Right lobe of liver (tissue), 6 donors: ENCODE measurements at regions not wholly inside any gene's neighbourhood (a gene's known extent, or its start where the extent isn't known, plus 50 kb on each side); places are given as distances from the start of the nearest gene placed in this dataset.

ENCODE experiments used
- ATAC-seq, 4 donors: fragments of 200-7000 bp; cut with Tn5 transposase; one replicate each; pipeline ENCODE4 v1.9.1; 2020; ENCODE audit warnings: mild to moderate bottlenecking in 4 of 4, moderate library complexity in 4 of 4
- DNase-seq, 3 donors: peaks; one replicate each; pipeline ENCODE4 v3.0.0-alpha.2; 2020
- H3K27ac ChIP-seq, 3 donors: fragments of 200-600 bp; one replicate each; pipeline ENCODE4 v1.8.0; 2022
- H3K27me3 ChIP-seq, 2 donors: fragments of 200-600 bp; one replicate each; pipeline ENCODE4 v1.8.0; 2022
- H3K36me3 ChIP-seq, 4 donors: fragments of 200-600 bp; sonication (generic) in 1 of 4; one replicate each; pipeline versions ENCODE4 v1.5.1 to v1.8.0; 2017 to 2022; ENCODE audit warnings: control low read depth in 1 of 4
- H3K4me1 ChIP-seq, 4 donors: fragments of 200-600 bp; sonication (generic) in 1 of 4; one replicate each; pipeline versions ENCODE4 v1.5.1 to v1.8.0; 2017 to 2022; ENCODE audit warnings: control low read depth in 1 of 4
- H3K4me3 ChIP-seq, 3 donors: fragments of 200-600 bp; one replicate each; pipeline ENCODE4 v1.8.0; 2022
- H3K9me3 ChIP-seq, 4 donors: fragments of 200-600 bp; sonication (generic) in 1 of 4; one replicate each; pipeline versions ENCODE4 v1.5.1 to v1.8.0; 2017 to 2022; ENCODE audit warnings: control low read depth in 1 of 4
- POLR2A ChIP-seq: fragments of 450-650 bp; IDR thresholded peaks from one replicate; pipeline ENCODE4 v1.6.1; 2017; ENCODE audit warnings: antibody characterized with exemption, mild to moderate bottlenecking
- WGBS: methylation state at CpG from one replicate; pipeline ENCODE4 v1.1.6; 2018; ENCODE audit warnings: low coverage, low lambda C conversion rate; ENCODE audit not compliant: insufficient coverage; ENCODE audit errors: missing lambda C conversion rate; 5-methylcytosine and 5-hydroxymethylcytosine counted together
- intact Hi-C, 2 donors: fragments of 100-400 bp; cut with DNase I; formaldehyde crosslinking; loops; one replicate each; pipeline versions ENCODE4 v1.11.2 to v1.14.1; 2022
- TF ChIP-seq, protein P1 (sequence below), 4 donors: fragments of 200-600 bp in 3 of 4; fragments of 450-650 bp in 1 of 4; IDR thresholded peaks; one replicate each; pipeline versions ENCODE4 v1.5.1 to v1.8.0; 2016 to 2022; ENCODE audit warnings: antibody characterized with exemption in 4 of 4, mild to moderate bottlenecking in 2 of 4
- donor health status: DM: no; HTN: yes; CAD: no.
- donor health status: DM: no; HTN: no; CAD: no.
- donor health status: DM: no; HTN: no; CAD: no.
- donor health status: DM: no; HTN: yes; CAD: no.
- donor health status: DM: no; HTN: yes; CAD: no.

DNA sequence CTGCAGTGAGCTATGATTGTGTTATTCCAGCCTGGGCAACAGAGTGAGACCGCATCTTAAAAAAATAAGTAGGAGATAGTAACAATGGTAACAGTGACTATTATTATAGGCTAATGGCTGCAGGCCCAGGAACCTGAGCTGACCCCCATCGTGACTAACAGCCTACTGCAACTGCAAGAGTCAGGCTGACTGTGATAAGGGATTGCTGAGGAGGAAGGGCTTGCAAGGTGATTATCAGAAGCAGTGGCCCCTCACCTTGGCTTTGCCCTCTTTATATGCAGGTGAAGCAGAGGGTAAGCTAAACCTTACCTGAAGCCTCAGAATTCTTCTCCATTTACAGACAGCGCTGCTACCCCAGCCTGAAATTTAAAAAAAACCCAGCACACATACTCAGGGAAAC, 83.9 kb upstream of the SDK1 start:
- Histone ChIP-seq H3K4me3 (no peak overlapping the region), H3K27ac (no peak overlapping the region), H3K4me1 (no peaks in the 10 kb centered on the region), H3K27me3 (no peaks in the 10 kb centered on the region), H3K36me3 (no peaks in the 10 kb centered on the region), H3K9me3 (no peaks in the 10 kb centered on the region)
- DNase-seq (no peak), ATAC-seq (no peak)
- intact Hi-C loops: no loop called here
- TF ChIP-seq, protein P1, sequence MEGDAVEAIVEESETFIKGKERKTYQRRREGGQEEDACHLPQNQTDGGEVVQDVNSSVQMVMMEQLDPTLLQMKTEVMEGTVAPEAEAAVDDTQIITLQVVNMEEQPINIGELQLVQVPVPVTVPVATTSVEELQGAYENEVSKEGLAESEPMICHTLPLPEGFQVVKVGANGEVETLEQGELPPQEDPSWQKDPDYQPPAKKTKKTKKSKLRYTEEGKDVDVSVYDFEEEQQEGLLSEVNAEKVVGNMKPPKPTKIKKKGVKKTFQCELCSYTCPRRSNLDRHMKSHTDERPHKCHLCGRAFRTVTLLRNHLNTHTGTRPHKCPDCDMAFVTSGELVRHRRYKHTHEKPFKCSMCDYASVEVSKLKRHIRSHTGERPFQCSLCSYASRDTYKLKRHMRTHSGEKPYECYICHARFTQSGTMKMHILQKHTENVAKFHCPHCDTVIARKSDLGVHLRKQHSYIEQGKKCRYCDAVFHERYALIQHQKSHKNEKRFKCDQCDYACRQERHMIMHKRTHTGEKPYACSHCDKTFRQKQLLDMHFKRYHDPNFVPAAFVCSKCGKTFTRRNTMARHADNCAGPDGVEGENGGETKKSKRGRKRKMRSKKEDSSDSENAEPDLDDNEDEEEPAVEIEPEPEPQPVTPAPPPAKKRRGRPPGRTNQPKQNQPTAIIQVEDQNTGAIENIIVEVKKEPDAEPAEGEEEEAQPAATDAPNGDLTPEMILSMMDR (IDR thresholded peaks at IDR 0.05): no peak
- TF ChIP-seq POLR2A: no peak
- 69% methylated on average over 2 of the region's 3 CpGs for WGBS

DNA sequence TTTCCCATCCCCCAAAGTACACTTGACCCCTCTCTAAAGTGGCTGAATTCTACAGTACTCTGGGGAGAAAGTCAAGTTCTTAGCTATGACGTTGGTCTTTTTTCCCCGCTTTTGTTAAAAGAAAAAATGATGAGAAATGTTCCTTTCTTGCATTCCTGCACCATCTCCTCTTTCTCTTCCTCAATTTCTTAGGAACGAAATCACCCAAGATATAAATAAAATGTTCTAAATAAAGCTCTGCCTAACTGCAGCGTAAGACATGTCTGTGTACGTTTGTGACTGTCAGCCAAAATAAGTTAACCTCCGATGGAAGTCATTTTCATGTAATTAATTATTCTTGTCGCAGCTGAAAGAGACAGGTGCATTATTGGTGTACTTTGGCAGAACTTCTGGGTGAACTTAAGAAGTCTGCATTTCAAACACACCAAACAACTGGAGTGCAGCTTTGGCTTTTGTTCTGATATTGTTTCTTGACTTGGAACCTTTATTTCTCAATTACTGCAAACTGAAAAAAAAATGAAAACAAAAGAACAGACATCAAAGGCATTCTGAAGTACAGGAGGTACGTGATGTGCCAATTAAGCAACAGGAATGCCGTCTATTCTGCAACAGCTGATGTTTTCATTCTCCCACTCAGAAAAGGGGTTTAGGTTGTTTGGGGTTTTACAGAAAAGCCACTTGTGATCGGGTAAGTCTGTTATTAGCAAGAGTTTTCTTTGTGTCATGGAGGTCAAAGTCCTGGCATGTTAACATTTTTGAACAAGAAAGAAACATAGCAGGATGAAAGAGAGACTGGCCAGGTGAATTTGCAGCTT, 82.4 kb upstream of the SDK1 start:
- Histone ChIP-seq H3K4me1 (no peaks in the 10 kb centered on the region), H3K9me3 (no peaks in the 10 kb centered on the region), H3K4me3 (no peak overlapping the region), H3K27me3 (no peaks in the 10 kb centered on the region), H3K27ac (no peak overlapping the region), H3K36me3 (no peaks in the 10 kb centered on the region)
- DNase-seq: no peak
- intact Hi-C loops: no loop called here
- 20% methylated on average over 10 of the region's 10 CpGs for WGBS
- ATAC-seq: no peak
- TF ChIP-seq, protein P1 (IDR thresholded peaks at IDR 0.05): no peak
- TF ChIP-seq POLR2A: no peak

DNA sequence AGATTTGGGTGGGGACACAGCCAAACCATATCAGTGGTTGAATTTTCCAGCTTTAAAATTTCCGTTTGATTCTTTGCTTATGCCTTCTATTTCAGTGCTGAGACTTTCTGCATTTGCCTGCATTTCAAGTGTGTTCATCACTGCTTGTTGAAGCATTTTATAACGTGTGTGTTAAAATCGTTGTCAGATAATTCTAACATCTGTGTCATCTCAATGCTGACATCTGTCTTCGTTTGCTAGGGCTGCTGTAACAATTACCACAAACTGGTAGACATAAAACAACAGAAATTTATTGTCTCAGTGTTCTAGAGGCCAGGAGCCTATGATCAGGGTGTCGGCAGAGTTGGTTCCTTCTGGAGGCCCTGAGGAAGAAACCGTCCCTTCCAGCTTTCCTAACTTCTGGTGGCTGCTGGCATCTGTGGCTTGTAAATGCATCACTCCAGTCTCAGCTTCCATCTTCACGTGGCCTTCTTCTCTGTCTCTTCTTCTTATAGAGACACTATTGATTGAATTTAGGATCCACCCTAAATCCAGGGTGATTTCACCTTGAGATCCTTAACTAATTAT, 71.1 kb upstream of the SDK1 start:
- Histone ChIP-seq H3K36me3 (no peaks in the 10 kb centered on the region), H3K27ac (no peak overlapping the region), H3K9me3 (no peaks in the 10 kb centered on the region), H3K4me3 (no peak overlapping the region), H3K4me1 (no peaks in the 10 kb centered on the region), H3K27me3 (no peaks in the 10 kb centered on the region)
- intact Hi-C loops: no loop called here
- WGBS: 62% methylated on average over 7 of the region's 7 CpGs
- no peak for ATAC-seq
- DNase-seq: no peak
- TF ChIP-seq, protein P1 (IDR thresholded peaks at IDR 0.05): no peak
- no peak for TF ChIP-seq POLR2A

DNA sequence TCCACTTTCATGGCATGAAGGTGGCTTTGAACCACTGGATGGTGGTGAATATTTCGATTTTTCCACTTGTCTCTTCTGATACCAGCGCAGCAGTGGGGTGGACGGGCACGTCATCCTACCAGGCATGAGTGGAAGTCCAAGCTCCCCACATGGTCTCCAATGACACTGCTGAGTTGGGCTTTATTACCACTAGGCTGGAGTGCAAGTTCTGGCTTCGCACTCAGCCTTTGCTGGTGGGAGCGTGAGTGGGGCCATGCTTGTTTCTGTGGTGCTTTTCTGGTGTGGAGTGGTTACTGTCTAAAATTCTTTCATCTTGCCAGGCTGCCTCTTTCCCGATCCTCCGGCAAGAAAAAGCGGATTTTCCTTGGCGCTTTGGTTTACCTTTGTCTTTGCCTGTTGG, 70.1 kb upstream of the SDK1 start:
- DNase-seq (no peak), ATAC-seq (no peak)
- no peaks in the 10 kb centered on the region for H3K4me1 ChIP-seq
- 76% methylated on average over 8 of the region's 10 CpGs for WGBS
- H3K36me3 ChIP-seq: no peaks in the 10 kb centered on the region
- H3K27me3 ChIP-seq: no peaks in the 10 kb centered on the region
- H3K4me3 ChIP-seq: no peak overlapping the region
- no peak overlapping the region for H3K27ac ChIP-seq
- intact Hi-C loops: no loop called here
- no peaks in the 10 kb centered on the region for H3K9me3 ChIP-seq
- TF ChIP-seq, protein P1 (IDR thresholded peaks at IDR 0.05): no peak
- TF ChIP-seq POLR2A: no peak
